Ectodermal cell (in vitro differentiated cells): ENCODE measurements at regions not wholly inside any gene's neighbourhood (a gene's known extent, or its start where the extent isn't known, plus 50 kb on each side); places are given as distances from the start of the nearest gene placed in this dataset.

Source experiments
- H3K27ac ChIP-seq: 2 replicates; pipeline ENCODE4 v1.7.0; 2013; ENCODE audit warnings: mild to moderate bottlenecking, low read depth, low read length; ENCODE audit not compliant: insufficient read depth, poor library complexity, severe bottlenecking
- H3K27me3 ChIP-seq: 2 replicates; pipeline ENCODE4 v1.7.0; 2013; ENCODE audit warnings: mild to moderate bottlenecking, low read length; ENCODE audit not compliant: insufficient read depth, control insufficient read depth, poor library complexity, severe bottlenecking
- H3K36me3 ChIP-seq: one replicate; pipeline ENCODE4 v1.7.0; 2013; ENCODE audit warnings: low read length; ENCODE audit not compliant: control insufficient read depth, insufficient read depth
- H3K4me1 ChIP-seq: one replicate; pipeline ENCODE4 v1.7.0; 2013; ENCODE audit warnings: low read length; ENCODE audit not compliant: control insufficient read depth, insufficient read depth
- H3K4me3 ChIP-seq: 2 replicates; pipeline ENCODE4 v1.7.0; 2013; ENCODE audit warnings: low read depth, low read length, control low read depth; ENCODE audit not compliant: insufficient read depth
- H3K9me3 ChIP-seq: 2 replicates; pipeline ENCODE4 v1.7.0; 2013; ENCODE audit warnings: mild to moderate bottlenecking, low read length, moderate library complexity; ENCODE audit not compliant: control insufficient read depth
- WGBS, 2 experiments: methylation state at CpG; one replicate each; pipeline ENCODE4 v1.1.7; 2013; ENCODE audit warnings: missing lambda C conversion rate in 2 of 2; 5-methylcytosine and 5-hydroxymethylcytosine counted together

DNA sequence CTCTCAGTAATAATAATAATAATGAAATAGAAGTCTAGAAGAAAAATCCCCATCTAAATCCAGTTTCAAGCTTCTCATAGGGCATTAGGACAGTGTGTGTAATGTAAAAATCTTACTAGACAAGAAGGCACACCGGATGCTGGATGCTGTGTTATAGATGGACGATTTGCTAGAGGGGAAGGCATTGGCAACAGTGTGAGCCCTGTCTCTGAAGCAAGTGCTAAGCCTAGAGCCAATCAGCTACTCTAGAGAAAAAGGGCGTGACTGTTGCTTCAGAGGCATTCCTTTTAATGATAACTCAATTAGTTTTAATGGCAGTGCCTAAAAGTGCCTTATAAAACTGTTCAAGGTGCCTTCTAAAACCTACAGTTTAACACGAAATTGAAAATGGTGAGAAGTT is 344.9 kb downstream of the TDRD15 start:
- WGBS, 2 experiments: 91 to 92% methylated on average over 4 of the region's 4 CpGs

GRCh38 chr2:21469158-21469557 is 345.4 kb downstream of the TDRD15 start:
- Histone ChIP-seq H3K9me3 (no peaks in the 10 kb centered on the region), H3K4me1 (no peaks in the 10 kb centered on the region), H3K27ac (no peak overlapping the region)

More for the DNA sequence above, 344.9 kb downstream of the TDRD15 start:
- no peaks in the 10 kb centered on the region for H3K9me3 ChIP-seq
- H3K27me3 ChIP-seq: no peaks in the 10 kb centered on the region
- H3K4me1 ChIP-seq: no peaks in the 10 kb centered on the region
- no peak overlapping the region for H3K4me3 ChIP-seq
- no peak overlapping the region for H3K27ac ChIP-seq
- H3K36me3 ChIP-seq: no peaks in the 10 kb centered on the region

GRCh38 chr2:21469564-21469963 is 345.8 kb downstream of the TDRD15 start:
- Histone ChIP-seq H3K4me1 (no peaks in the 10 kb centered on the region), H3K27ac (no peak overlapping the region), H3K9me3 (no peaks in the 10 kb centered on the region), H3K36me3 (no peaks in the 10 kb centered on the region), H3K27me3 (no peaks in the 10 kb centered on the region), H3K4me3 (no peak overlapping the region)
- WGBS, 2 experiments: 88 to 90% methylated on average over 4 of the region's 4 CpGs

More at GRCh38 chr2:21469158-21469557, 345.4 kb downstream of the TDRD15 start:
- no peaks in the 10 kb centered on the region for H3K36me3 ChIP-seq
- WGBS, 2 experiments: 96 to 100% methylated on average over 2 of the region's 2 CpGs
- no peak overlapping the region for H3K4me3 ChIP-seq
- H3K27me3 ChIP-seq: no peaks in the 10 kb centered on the region

- Histone ChIP-seq H3K4me1 (no peaks in the 10 kb centered on the region), H3K27ac (no peak overlapping the region), H3K9me3 (no peaks in the 10 kb centered on the region), H3K36me3 (no peaks in the 10 kb centered on the region), H3K27me3 (no peaks in the 10 kb centered on the region), H3K4me3 (no peak overlapping the region)
- 98 to 100% methylated on average over 2 of the region's 2 CpGs for WGBS, 2 experiments
These were observed 356.4 kb downstream of the TDRD15 start for GRCh38 chr2:21480162-21480561.

DNA sequence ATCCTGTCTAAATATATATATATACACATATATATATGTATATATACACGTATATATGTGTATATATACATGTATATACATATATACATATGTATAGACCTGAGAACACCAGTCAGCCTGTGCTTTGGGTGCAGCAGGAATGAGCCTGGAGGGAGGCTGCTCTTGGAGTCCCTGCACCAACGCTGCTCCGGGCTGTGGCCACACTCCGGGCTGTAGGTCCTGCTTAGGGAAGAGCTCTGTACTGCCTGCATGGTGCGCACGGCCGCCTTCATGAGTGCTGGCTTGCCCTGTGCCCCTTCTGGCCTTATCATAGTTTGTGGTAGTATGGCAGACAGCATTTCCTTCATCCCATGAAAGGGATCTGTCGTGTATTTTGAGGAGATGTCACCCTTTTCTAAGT is 360.9 kb downstream of the TDRD15 start:
- H3K36me3 ChIP-seq: no peaks in the 10 kb centered on the region
- H3K27ac ChIP-seq: no peak overlapping the region
- no peaks in the 10 kb centered on the region for H3K27me3 ChIP-seq
- no peak overlapping the region for H3K4me3 ChIP-seq
- no peaks in the 10 kb centered on the region for H3K4me1 ChIP-seq
- H3K9me3 ChIP-seq: no peaks in the 10 kb centered on the region
- WGBS, 2 experiments: 97% methylated on average over 7 of the region's 8 CpGs

DNA sequence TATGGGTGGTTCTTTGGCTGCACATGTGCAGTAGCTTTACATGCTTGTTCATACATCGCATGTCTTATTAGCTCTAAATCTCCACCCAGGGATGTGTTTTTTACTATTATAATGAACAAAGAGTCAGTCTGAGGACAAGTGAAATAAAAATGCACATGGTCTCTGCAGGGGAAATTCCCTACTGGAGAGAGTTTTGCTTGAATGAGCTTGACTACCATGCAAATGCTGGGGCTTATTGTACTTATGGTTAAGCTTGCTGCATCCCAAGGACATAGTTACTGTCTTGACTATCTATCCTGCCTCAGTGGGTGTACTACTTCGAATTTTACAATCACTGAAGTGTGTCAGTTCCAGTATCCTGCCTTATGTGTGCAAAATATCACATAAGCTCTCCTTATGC is 362.7 kb downstream of the TDRD15 start:
- no peak overlapping the region for H3K27ac ChIP-seq
- no peaks in the 10 kb centered on the region for H3K4me1 ChIP-seq
- H3K4me3 ChIP-seq: no peak overlapping the region
- H3K27me3 ChIP-seq: no peaks in the 10 kb centered on the region
- WGBS, 2 experiments: 82 to 86% methylated on average over 1 to 2 of the region's 2 CpGs
- H3K9me3 ChIP-seq: no peaks in the 10 kb centered on the region
- H3K36me3 ChIP-seq: no peaks in the 10 kb centered on the region

DNA sequence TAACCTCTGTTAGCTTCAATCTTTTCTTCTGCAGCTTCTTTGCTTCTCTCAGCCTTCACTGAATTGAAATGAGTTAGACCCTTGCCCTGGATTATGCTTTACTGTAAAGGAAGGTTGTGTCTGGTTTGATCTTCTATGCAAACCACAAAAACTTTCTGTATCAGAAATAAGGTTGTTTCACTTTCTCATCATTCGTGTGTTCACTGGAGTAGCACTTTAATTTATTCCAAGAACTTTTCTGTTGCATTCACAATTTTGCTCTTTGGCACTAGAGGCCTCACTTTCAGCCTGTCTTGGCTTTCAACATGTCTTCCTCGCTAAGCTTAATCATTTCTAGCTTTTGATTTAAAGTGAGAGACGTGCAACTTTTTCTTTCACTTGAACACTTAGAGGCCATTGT is 365.3 kb downstream of the TDRD15 start:
- 94 to 95% methylated on average over 3 of the region's 3 CpGs for WGBS, 2 experiments
- H3K9me3 ChIP-seq: no peaks in the 10 kb centered on the region
- no peaks in the 10 kb centered on the region for H3K4me1 ChIP-seq
- no peak overlapping the region for H3K4me3 ChIP-seq
- no peak overlapping the region for H3K27ac ChIP-seq
- H3K27me3 ChIP-seq: no peaks in the 10 kb centered on the region
- H3K36me3 ChIP-seq: no peaks in the 10 kb centered on the region

DNA sequence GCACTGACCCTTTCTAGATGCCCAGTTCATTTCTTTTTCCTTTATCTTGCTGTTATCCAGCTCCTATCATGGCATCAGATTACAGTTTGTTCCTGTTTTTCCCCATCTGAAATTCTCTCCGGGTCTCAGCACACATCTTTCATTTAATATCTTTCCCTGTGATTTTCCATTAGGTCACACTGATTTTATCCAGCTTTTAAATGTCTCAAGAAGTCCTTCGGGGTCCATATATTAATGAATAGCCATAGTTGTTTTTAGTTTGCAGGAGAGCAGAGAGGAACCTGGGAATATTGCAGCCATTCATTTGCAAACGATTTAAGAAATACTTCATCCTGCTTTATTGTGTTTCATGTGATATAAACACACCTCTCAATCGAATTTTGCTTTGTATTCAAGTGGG is 374.2 kb downstream of the TDRD15 start:
- no peak overlapping the region for H3K4me3 ChIP-seq
- no peak overlapping the region for H3K27ac ChIP-seq
- 89 to 91% methylated on average over 3 to 4 of the region's 4 CpGs for WGBS, 2 experiments
- H3K4me1 ChIP-seq: no peaks in the 10 kb centered on the region
- no peaks in the 10 kb centered on the region for H3K27me3 ChIP-seq
- H3K36me3 ChIP-seq: no peaks in the 10 kb centered on the region
- no peaks in the 10 kb centered on the region for H3K9me3 ChIP-seq

DNA sequence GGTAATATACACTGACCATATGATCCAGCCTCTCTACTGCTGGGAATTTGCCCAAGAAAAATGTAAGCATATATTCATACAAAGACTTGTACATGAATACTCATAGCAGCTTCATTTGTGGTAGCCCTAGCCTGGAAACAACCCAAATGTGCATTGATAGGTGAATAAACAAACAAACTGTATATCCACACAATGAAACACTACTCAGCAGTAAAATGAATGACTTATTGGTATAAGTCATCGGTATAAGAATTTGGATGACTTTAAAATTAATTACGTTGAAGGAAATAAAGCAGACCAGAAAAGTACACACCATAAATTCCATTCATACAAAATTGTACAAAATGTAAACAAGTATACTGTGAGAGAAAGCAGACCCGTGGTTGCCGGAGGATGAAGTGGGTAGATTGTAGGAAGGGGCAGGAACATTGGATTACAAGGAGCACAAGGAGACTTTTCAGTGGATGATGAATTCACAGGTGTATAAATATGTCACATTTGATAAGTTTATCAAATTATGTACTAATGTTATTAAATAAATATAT is 376.7 kb downstream of the TDRD15 start:
- Histone ChIP-seq H3K4me3 (no peak overlapping the region), H3K27me3 (no peaks in the 10 kb centered on the region), H3K9me3 (no peaks in the 10 kb centered on the region), H3K36me3 (no peaks in the 10 kb centered on the region), H3K27ac (no peak overlapping the region), H3K4me1 (no peaks in the 10 kb centered on the region)
- 91 to 100% methylated on average over 2 to 3 of the region's 4 CpGs for WGBS, 2 experiments

DNA sequence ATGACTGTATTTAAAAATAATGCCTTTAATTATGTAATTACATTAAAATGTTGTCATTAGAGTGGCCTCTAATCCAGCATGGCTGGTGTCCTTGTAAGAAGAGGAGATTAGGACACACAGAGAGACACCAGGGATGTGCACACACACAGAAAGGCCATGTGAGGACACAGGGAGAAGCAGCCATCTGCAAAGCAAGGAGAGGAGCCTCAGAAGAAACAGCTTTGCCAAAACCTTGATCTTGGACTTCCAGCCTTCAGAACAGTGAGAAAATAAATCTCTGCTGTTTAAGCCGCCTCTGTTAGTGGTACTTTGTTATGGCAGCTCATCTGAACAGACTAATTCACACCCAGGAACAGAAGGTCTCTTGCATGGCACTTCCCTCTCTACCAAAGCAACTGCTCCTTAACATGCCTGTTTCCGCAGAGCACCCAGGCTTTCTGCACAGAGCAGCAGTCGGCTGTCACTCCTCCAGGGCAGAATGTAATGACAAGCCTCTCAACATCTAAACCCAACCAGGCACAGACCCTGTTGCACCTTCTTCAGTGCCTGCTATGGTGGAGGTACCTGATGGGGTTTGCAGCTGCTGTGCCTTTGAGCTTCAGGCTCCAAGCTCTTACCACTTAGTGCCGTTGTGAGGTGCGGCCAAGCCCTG is 377.7 kb downstream of the TDRD15 start:
- Histone ChIP-seq H3K27me3 (no peaks in the 10 kb centered on the region), H3K36me3 (no peaks in the 10 kb centered on the region), H3K27ac (no peak overlapping the region), H3K4me1 (no peaks in the 10 kb centered on the region), H3K9me3 (no peaks in the 10 kb centered on the region), H3K4me3 (no peak overlapping the region)
- 93 to 97% methylated on average over 5 of the region's 5 CpGs for WGBS, 2 experiments
